ENCODE measurements at regions not wholly inside any gene's neighbourhood (a gene's known extent, or its start where the extent isn't known, plus 50 kb on each side); places are given as distances from the start of the nearest gene placed in this dataset.
A peak's percentile ranks its signal among the peaks of the same experiment; 100 is the strongest.

DNA sequence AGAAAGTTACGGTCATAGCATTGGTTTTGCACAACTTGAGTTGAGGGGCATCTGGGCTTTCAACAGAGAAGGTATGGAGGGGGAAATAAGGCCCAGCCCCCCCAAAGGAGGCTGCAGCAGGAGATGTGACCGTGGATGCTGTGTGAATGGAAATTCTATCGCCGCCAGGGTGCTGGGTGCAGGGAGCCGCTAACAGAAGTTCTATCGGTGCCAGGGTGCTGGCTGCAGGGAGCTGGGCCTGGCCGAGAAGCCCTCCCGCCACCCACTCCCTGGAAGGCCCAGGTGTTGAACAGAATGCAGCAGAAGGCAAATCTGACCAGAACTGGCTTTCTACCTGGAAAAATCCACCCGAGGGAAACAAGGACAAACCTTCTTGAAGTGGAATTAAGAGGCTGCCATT lies 115.0 kb downstream of the SHANK2 start:
- no peak overlapping the region for H3K23ac ChIP-seq (ENCODE audit: low read length)
- WGBS (ENCODE audit: extremely low coverage, insufficient coverage, low lambda C conversion rate), result no CpG with 5 or more reads among the region's 9 CpGs
- H2AK5ac ChIP-seq (ENCODE audit: low read length), result no peak overlapping the region
- H3K4me3 ChIP-seq (ENCODE audit: low read length), result no peak overlapping the region
- DNase-seq, result no peak
- H3K9ac ChIP-seq (ENCODE audit: low read length), result no peak overlapping the region
- no peaks in the 10 kb centered on the region for H3K4me1 ChIP-seq (ENCODE audit: control insufficient read depth, low read depth, low read length)
- no peak overlapping the region for H3K18ac ChIP-seq (ENCODE audit: low read length)
- H2BK5ac ChIP-seq (ENCODE audit: low read length), result no peak overlapping the region
- no peaks in the 10 kb centered on the region for H3K36me3 ChIP-seq (ENCODE audit: control insufficient read depth, insufficient read depth, low read length)
- no peak overlapping the region for H4K5ac ChIP-seq (ENCODE audit: low read length)
- no peaks in the 10 kb centered on the region for H3K27me3 ChIP-seq (ENCODE audit: insufficient read depth, low read length, poor library complexity)
- H2BK15ac ChIP-seq (replicated peaks; ENCODE audit: low read depth), result no peak overlapping the region
- H3K56ac ChIP-seq (ENCODE audit: low read length), result no peak overlapping the region
- no peak overlapping the region for H4K8ac ChIP-seq (ENCODE audit: low read depth, low read length)
- H3K79me1 ChIP-seq (ENCODE audit: low read length), result no peaks in the 10 kb centered on the region
- no peak overlapping the region for H3K4me2 ChIP-seq (ENCODE audit: low read length)
- no peaks in the 10 kb centered on the region for H3K79me2 ChIP-seq (ENCODE audit: control insufficient read depth, insufficient read depth, low read length)
- H3K4ac ChIP-seq (ENCODE audit: low read depth, low read length), result no peak overlapping the region
- no peak overlapping the region for H2BK120ac ChIP-seq (ENCODE audit: low read depth, low read length)
- H3K27ac ChIP-seq (ENCODE audit: low read depth, low read length), result no peak overlapping the region

DNA sequence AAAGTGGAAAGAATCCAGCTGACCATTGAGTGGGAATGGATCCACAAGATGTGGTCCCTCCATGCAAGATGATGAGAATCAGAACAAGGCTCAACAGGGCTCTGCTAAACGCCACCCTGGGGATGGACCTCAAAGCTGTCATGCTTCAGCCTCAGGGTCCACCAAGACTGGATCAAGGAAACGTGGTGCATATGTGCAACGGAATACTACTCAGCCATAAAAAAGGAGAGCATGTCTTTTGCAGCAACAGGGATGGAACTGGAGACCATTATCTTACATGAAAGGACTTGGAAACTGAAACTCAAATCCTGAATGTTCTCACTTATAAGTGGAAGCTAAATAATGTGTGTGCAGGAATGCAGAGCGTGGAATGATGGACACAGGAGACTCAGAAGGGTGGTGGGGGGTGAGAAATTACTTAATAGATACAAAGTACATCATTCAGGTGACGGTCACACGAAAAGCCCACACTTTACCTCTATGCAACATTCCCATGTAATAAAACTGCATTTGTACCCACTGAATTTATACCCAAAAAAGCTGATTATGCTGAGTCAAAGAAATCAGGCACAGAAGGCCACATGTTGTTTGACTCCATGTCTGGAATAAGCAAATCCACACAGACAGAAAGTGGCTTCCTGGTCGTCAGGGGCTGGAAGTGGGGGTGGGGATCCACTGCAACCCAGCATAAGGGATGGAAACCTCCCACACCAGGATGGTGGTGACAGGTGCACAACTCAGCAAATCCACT lies 116.1 kb downstream of the SHANK2 start:
- H3K56ac ChIP-seq (ENCODE audit: low read length), result no peak overlapping the region
- no peaks in the 10 kb centered on the region for H3K36me3 ChIP-seq (ENCODE audit: control insufficient read depth, insufficient read depth, low read length)
- no peak overlapping the region for H3K9ac ChIP-seq (ENCODE audit: low read length)
- H3K79me1 ChIP-seq (ENCODE audit: low read length), result no peaks in the 10 kb centered on the region
- no peak for DNase-seq
- no peak overlapping the region for H4K5ac ChIP-seq (ENCODE audit: low read length)
- no peak overlapping the region for H2BK120ac ChIP-seq (ENCODE audit: low read depth, low read length)
- H2BK15ac ChIP-seq (replicated peaks; ENCODE audit: low read depth), result no peak overlapping the region
- no peak overlapping the region for H2BK5ac ChIP-seq (ENCODE audit: low read length)
- H3K23ac ChIP-seq (ENCODE audit: low read length), result no peak overlapping the region
- WGBS (ENCODE audit: extremely low coverage, insufficient coverage, low lambda C conversion rate), result no CpG with 5 or more reads among the region's 7 CpGs
- H3K4me3 ChIP-seq (ENCODE audit: low read length), result no peak overlapping the region
- no peak overlapping the region for H3K4ac ChIP-seq (ENCODE audit: low read depth, low read length)
- H2AK5ac ChIP-seq (ENCODE audit: low read length), result no peak overlapping the region
- no peak overlapping the region for H3K27ac ChIP-seq (ENCODE audit: low read depth, low read length)
- no peak overlapping the region for H3K18ac ChIP-seq (ENCODE audit: low read length)
- no peak overlapping the region for H3K4me2 ChIP-seq (ENCODE audit: low read length)
- no peak overlapping the region for H4K8ac ChIP-seq (ENCODE audit: low read depth, low read length)
- H3K27me3 ChIP-seq (ENCODE audit: insufficient read depth, low read length, poor library complexity), result no peaks in the 10 kb centered on the region
- no peaks in the 10 kb centered on the region for H3K4me1 ChIP-seq (ENCODE audit: control insufficient read depth, low read depth, low read length)
- H3K79me2 ChIP-seq (ENCODE audit: control insufficient read depth, insufficient read depth, low read length), result no peaks in the 10 kb centered on the region

DNA sequence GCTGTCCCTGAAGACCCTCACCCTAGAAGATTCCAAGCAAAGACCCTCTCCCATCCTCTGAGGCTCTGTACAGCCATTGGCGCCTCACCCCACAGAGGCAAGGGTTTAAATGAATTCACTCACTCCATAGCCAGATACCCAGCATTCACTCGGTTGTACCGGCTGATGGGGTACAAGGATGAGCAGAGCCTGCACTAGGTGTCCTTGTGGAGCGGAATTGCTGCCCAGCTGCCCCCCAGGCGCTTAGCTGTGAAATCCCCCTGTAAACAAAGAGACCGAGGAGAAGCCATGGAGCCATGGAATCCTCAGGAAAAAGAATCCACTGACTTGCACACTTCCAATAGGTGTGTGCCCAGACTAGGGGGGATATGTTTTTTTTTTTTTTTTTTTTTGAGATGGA lies 117.3 kb downstream of the SHANK2 start:
- Histone ChIP-seq H3K9ac (ENCODE audit: low read length) (no peak overlapping the region), H3K27me3 (ENCODE audit: insufficient read depth, low read length, poor library complexity) (no peaks in the 10 kb centered on the region), H3K4ac (ENCODE audit: low read depth, low read length) (no peak overlapping the region), H3K56ac (ENCODE audit: low read length) (no peak overlapping the region), H3K23ac (ENCODE audit: low read length) (no peak overlapping the region), H3K18ac (ENCODE audit: low read length) (no peak overlapping the region), H3K4me2 (ENCODE audit: low read length) (no peak overlapping the region), H3K79me2 (ENCODE audit: control insufficient read depth, insufficient read depth, low read length) (no peaks in the 10 kb centered on the region), H3K79me1 (ENCODE audit: low read length) (no peaks in the 10 kb centered on the region), H4K8ac (ENCODE audit: low read depth, low read length) (no peak overlapping the region), H2BK120ac (ENCODE audit: low read depth, low read length) (no peak overlapping the region), H3K36me3 (ENCODE audit: control insufficient read depth, insufficient read depth, low read length) (no peaks in the 10 kb centered on the region), H3K4me3 (ENCODE audit: low read length) (no peak overlapping the region), H4K5ac (ENCODE audit: low read length) (no peak overlapping the region), H2BK15ac (replicated peaks; ENCODE audit: low read depth) (no peak overlapping the region), H3K4me1 (ENCODE audit: control insufficient read depth, low read depth, low read length) (no peaks in the 10 kb centered on the region), H2AK5ac (ENCODE audit: low read length) (no peak overlapping the region), H3K27ac (ENCODE audit: low read depth, low read length) (no peak overlapping the region), H2BK5ac (ENCODE audit: low read length) (no peak overlapping the region)
- no peak for DNase-seq
- WGBS (ENCODE audit: extremely low coverage, insufficient coverage, low lambda C conversion rate), result no CpG with 5 or more reads among the region's 6 CpGs

DNA sequence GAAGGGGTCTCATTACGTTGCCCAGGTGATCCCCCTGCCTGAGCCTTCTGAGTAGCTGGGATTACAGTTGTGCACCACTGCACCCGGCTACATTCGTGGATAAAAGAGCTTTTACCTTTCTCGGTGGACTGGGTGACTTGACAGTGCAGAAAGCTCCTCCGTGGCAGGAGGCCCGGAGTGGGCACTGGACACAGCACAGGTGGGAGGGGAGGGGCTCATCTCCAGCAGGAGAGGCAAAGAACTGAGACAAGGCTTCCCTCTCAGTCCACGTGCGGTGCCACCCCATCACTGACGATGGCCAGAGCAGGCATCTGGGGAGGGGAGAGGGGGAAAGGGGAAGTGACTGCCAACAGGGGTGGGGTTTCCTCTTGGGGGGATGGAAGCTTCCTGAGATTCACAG lies 118.4 kb downstream of the SHANK2 start:
- Histone ChIP-seq H3K27ac (ENCODE audit: low read depth, low read length) (no peak overlapping the region), H4K8ac (ENCODE audit: low read depth, low read length) (no peak overlapping the region), H3K18ac (ENCODE audit: low read length) (no peak overlapping the region)

DNA sequence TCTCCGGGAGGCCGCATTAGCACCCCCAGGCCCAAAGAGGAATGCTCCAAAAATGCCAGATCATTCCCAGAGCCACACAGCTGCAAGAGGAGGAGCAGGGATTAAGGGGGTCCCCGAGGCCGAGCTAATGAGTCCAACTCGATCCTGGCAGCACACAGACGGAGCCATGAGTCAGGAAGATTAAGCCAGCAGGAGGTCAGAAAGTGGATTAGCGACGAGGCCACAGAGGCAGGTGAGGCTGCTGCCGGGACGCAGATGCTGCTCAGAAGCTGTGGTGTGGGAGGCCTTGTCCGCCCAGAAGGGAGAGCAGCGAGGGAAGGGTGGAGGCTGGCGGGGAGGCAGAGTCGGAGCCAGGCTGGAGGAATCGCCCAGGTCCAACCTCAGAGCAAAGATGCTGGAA lies 120.5 kb downstream of the SHANK2 start:
- H3K4ac ChIP-seq (ENCODE audit: low read depth, low read length), result no peak overlapping the region
- H3K4me2 ChIP-seq (ENCODE audit: low read length), result no peak overlapping the region
- no peak overlapping the region for H2BK15ac ChIP-seq (replicated peaks; ENCODE audit: low read depth)
- no CpG with 5 or more reads among the region's 15 CpGs for WGBS (ENCODE audit: extremely low coverage, insufficient coverage, low lambda C conversion rate)
- H3K18ac ChIP-seq (ENCODE audit: low read length), result no peak overlapping the region
- H4K8ac ChIP-seq (ENCODE audit: low read depth, low read length), result no peak overlapping the region
- no peaks in the 10 kb centered on the region for H3K79me2 ChIP-seq (ENCODE audit: control insufficient read depth, insufficient read depth, low read length)
- no peak overlapping the region for H4K5ac ChIP-seq (ENCODE audit: low read length)
- no peak overlapping the region for H3K27ac ChIP-seq (ENCODE audit: low read depth, low read length)
- no peaks in the 10 kb centered on the region for H3K4me1 ChIP-seq (ENCODE audit: control insufficient read depth, low read depth, low read length)
- DNase-seq, result peak; percentile 53
- H3K9ac ChIP-seq (ENCODE audit: low read length), result no peak overlapping the region
- H2BK5ac ChIP-seq (ENCODE audit: low read length), result no peak overlapping the region
- H2BK120ac ChIP-seq (ENCODE audit: low read depth, low read length), result no peak overlapping the region
- H2AK5ac ChIP-seq (ENCODE audit: low read length), result no peak overlapping the region
- no peaks in the 10 kb centered on the region for H3K27me3 ChIP-seq (ENCODE audit: insufficient read depth, low read length, poor library complexity)
- no peaks in the 10 kb centered on the region for H3K36me3 ChIP-seq (ENCODE audit: control insufficient read depth, insufficient read depth, low read length)
- H3K23ac ChIP-seq (ENCODE audit: low read length), result no peak overlapping the region
- H3K4me3 ChIP-seq (ENCODE audit: low read length), result no peak overlapping the region
- H3K56ac ChIP-seq (ENCODE audit: low read length), result no peak overlapping the region
- no peaks in the 10 kb centered on the region for H3K79me1 ChIP-seq (ENCODE audit: low read length)

More for the DNA sequence above, 118.4 kb downstream of the SHANK2 start:
- no peak overlapping the region for H4K5ac ChIP-seq (ENCODE audit: low read length)
- no peak for DNase-seq
- H3K36me3 ChIP-seq (ENCODE audit: control insufficient read depth, insufficient read depth, low read length), result no peaks in the 10 kb centered on the region
- no peaks in the 10 kb centered on the region for H3K79me1 ChIP-seq (ENCODE audit: low read length)
- no CpG with 5 or more reads among the region's 9 CpGs for WGBS (ENCODE audit: extremely low coverage, insufficient coverage, low lambda C conversion rate)
- no peak overlapping the region for H3K4me3 ChIP-seq (ENCODE audit: low read length)
- H3K9ac ChIP-seq (ENCODE audit: low read length), result no peak overlapping the region
- H2BK15ac ChIP-seq (replicated peaks; ENCODE audit: low read depth), result no peak overlapping the region
- H2AK5ac ChIP-seq (ENCODE audit: low read length), result no peak overlapping the region
- H3K4me2 ChIP-seq (ENCODE audit: low read length), result no peak overlapping the region
- H3K4me1 ChIP-seq (ENCODE audit: control insufficient read depth, low read depth, low read length), result no peaks in the 10 kb centered on the region
- no peak overlapping the region for H2BK120ac ChIP-seq (ENCODE audit: low read depth, low read length)
- H3K79me2 ChIP-seq (ENCODE audit: control insufficient read depth, insufficient read depth, low read length), result no peaks in the 10 kb centered on the region
- H3K23ac ChIP-seq (ENCODE audit: low read length), result no peak overlapping the region
- H3K27me3 ChIP-seq (ENCODE audit: insufficient read depth, low read length, poor library complexity), result no peaks in the 10 kb centered on the region
- no peak overlapping the region for H3K56ac ChIP-seq (ENCODE audit: low read length)
- H3K4ac ChIP-seq (ENCODE audit: low read depth, low read length), result no peak overlapping the region
- H2BK5ac ChIP-seq (ENCODE audit: low read length), result no peak overlapping the region

DNA sequence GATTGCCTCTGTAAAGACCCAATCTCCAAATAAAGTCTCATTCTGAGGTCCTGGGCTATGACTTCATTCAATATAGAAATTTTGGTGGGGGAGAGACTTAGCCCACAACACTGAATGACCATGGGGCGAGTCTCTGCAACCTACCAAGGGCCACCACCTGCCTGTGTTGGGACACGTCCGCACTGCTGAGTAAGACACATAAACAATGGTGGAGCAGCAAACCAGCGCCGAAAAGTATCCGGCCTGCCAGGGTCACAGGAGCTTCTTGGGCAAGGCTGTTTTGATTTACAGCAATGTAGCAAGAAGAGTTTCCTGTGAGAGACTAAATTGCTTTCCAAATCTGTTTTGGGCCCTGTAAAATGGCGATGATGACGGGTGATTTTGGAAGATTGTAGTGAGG lies 122.3 kb downstream of the SHANK2 start:
- Histone ChIP-seq H3K18ac (ENCODE audit: low read length) (no peak overlapping the region), H3K23ac (ENCODE audit: low read length) (no peak overlapping the region), H3K36me3 (ENCODE audit: control insufficient read depth, insufficient read depth, low read length) (no peaks in the 10 kb centered on the region), H3K79me1 (ENCODE audit: low read length) (no peaks in the 10 kb centered on the region), H2BK120ac (ENCODE audit: low read depth, low read length) (no peak overlapping the region), H3K4me3 (ENCODE audit: low read length) (no peak overlapping the region), H3K27me3 (ENCODE audit: insufficient read depth, low read length, poor library complexity) (no peaks in the 10 kb centered on the region), H2BK15ac (replicated peaks; ENCODE audit: low read depth) (no peak overlapping the region), H3K79me2 (ENCODE audit: control insufficient read depth, insufficient read depth, low read length) (no peaks in the 10 kb centered on the region), H3K56ac (ENCODE audit: low read length) (no peak overlapping the region), H3K4ac (ENCODE audit: low read depth, low read length) (no peak overlapping the region), H3K4me2 (ENCODE audit: low read length) (no peak overlapping the region), H4K8ac (ENCODE audit: low read depth, low read length) (no peak overlapping the region), H2BK5ac (ENCODE audit: low read length) (no peak overlapping the region), H3K4me1 (ENCODE audit: control insufficient read depth, low read depth, low read length) (no peaks in the 10 kb centered on the region), H3K27ac (ENCODE audit: low read depth, low read length) (no peak overlapping the region), H2AK5ac (ENCODE audit: low read length) (no peak overlapping the region), H3K9ac (ENCODE audit: low read length) (no peak overlapping the region), H4K5ac (ENCODE audit: low read length) (no peak overlapping the region)
- DNase-seq, result no peak
- WGBS (ENCODE audit: extremely low coverage, insufficient coverage, low lambda C conversion rate), result no CpG with 5 or more reads among the region's 8 CpGs

Data from mesendoderm (in vitro differentiated cells).